GM12878 (cell line): ENCODE measurements at regions not wholly inside any gene's neighbourhood (a gene's known extent, or its start where the extent isn't known, plus 50 kb on each side); places are given as distances from the start of the nearest gene placed in this dataset.

Source experiments
- ATAC-seq: fragments of 200-7000 bp; cut with Tn5 transposase; 3 replicates; pipeline ENCODE4 v1.9.1; 2020; ENCODE audit warnings: mild to moderate bottlenecking, moderate library complexity
- BruUV-seq: library from RNA; stranded (reverse); fragments of 400-500 nt; replicated peaks from 2 replicates; lab custom pipeline; 2021; lab: Mats Ljungman, UMichigan
- CTCF ChIA-PET: fragments of 300-600 bp; sonication (Branson Sonifier 250); formaldehyde crosslinking; extraction: SDS; loops from one replicate; lab custom pipeline; 2021; ENCODE audit warnings: inconsistent platforms; lab: Yijun Ruan, JAX
- POLR2A ChIA-PET: fragments of 350-600 bp; formaldehyde crosslinking; extraction: SDS; loops from one replicate; lab custom pipeline; 2021; ENCODE audit warnings: inconsistent platforms; lab: Charles Lee
- RAD21 ChIA-PET: fragments of 300-600 bp; sonication (Branson Sonifier 250); formaldehyde crosslinking; loops from one replicate; lab custom pipeline; 2023; ENCODE audit warnings: antibody characterized with exemption; ENCODE audit not compliant: unreplicated experiment; lab: Charles Lee
- SMC1A ChIA-PET: fragments of 300-600 bp; sonication (Branson Sonifier 250); formaldehyde crosslinking; loops from one replicate; lab custom pipeline; 2023; ENCODE audit not compliant: unreplicated experiment, uncharacterized antibody; lab: Charles Lee
- DNase-seq: peaks from one replicate; pipeline ENCODE4 v3.0.0-alpha.2; 2011; ENCODE audit warnings: low read depth, low spot score
- FAIRE-seq: peaks from 3 replicates; lab custom pipeline; 2011; peaks lifted over from hg19 to GRCh38; lab: Jason Lieb, UNC
- H2AFZ ChIP-seq: 2 replicates; pipeline ENCODE4 v1.6.0; 2011; ENCODE audit warnings: low read depth, low read length, control low read depth; ENCODE audit not compliant: control insufficient read depth
- H3K27ac ChIP-seq: 2 replicates; pipeline ENCODE4 v1.5.1; 2011; ENCODE audit warnings: control low read depth; ENCODE audit not compliant: control insufficient read depth, insufficient read depth
- H3K27me3 ChIP-seq, 2 experiments: replicated peaks in 1 of 2; 2 replicates each; pipeline versions ENCODE4 v1.6.0 to v1.6.1; 2011; ENCODE audit warnings: low read length in 1 of 2; ENCODE audit not compliant: control insufficient read depth in 2 of 2, insufficient read depth in 2 of 2
- H3K36me3 ChIP-seq, 2 experiments: 2 replicates each; pipeline ENCODE4 v1.5.1; 2011; ENCODE audit warnings: low read length in 1 of 2; ENCODE audit not compliant: control insufficient read depth in 2 of 2, insufficient read depth in 2 of 2
- H3K4me1 ChIP-seq: 2 replicates; pipeline ENCODE4 v1.6.1; 2011; ENCODE audit warnings: mild to moderate bottlenecking, low read length, moderate library complexity, mixed read lengths; ENCODE audit not compliant: control insufficient read depth, insufficient read depth
- H3K4me2 ChIP-seq: 2 replicates; pipeline ENCODE4 v1.6.0; 2011; ENCODE audit warnings: control low read depth; ENCODE audit not compliant: control insufficient read depth, insufficient read depth
- H3K4me3 ChIP-seq: fragments of 200-600 bp; sonication (generic); 2 replicates; pipeline ENCODE4 v1.5.1; 2016
- H3K79me2 ChIP-seq: 2 replicates; pipeline ENCODE4 v1.6.0; 2011; ENCODE audit warnings: low read length; ENCODE audit not compliant: control insufficient read depth, insufficient read depth
- H3K9ac ChIP-seq: 2 replicates; pipeline ENCODE4 v1.8.0; 2011; ENCODE audit warnings: low read length, control low read depth, mixed read lengths; ENCODE audit not compliant: control insufficient read depth, insufficient read depth
- H3K9me3 ChIP-seq: replicated peaks from 3 replicates; pipeline ENCODE4 v1.5.1; 2011; ENCODE audit warnings: mild to moderate bottlenecking, low read length; ENCODE audit not compliant: control insufficient read depth, insufficient read depth
- H4K20me1 ChIP-seq: 2 replicates; pipeline ENCODE4 v1.6.0; 2011; ENCODE audit not compliant: control insufficient read depth, insufficient read depth
- BCL11A ChIP-seq: IDR thresholded peaks from 2 replicates; pipeline ENCODE4 v1.6.1; 2011; ENCODE audit warnings: low read depth, low read length
- BMI1 ChIP-seq: fragments of 450-650 bp; IDR thresholded peaks from 2 replicates; pipeline ENCODE4 v1.6.1; 2016; ENCODE audit warnings: mild to moderate bottlenecking, moderate library complexity, borderline replicate concordance
- CBX5 ChIP-seq: sonication (generic); IDR thresholded peaks from 2 replicates; pipeline ENCODE4 v1.6.1; 2016; ENCODE audit warnings: low read depth, moderate library complexity, mild to moderate bottlenecking, inconsistent platforms
- CEBPB ChIP-seq, 2 experiments: fragments of 150-350 bp in 1 of 2; IDR thresholded peaks; 2 replicates each; pipeline ENCODE4 v1.6.1; 2012 to 2014; ENCODE audit warnings: low read depth in 2 of 2, low read length in 2 of 2, borderline replicate concordance in 1 of 2, inconsistent platforms in 1 of 2
- CREM ChIP-seq: IDR thresholded peaks from 2 replicates; pipeline ENCODE4 v1.6.1; 2014; ENCODE audit warnings: antibody characterized with exemption, low read depth
- FOS ChIP-seq: IDR thresholded peaks from 3 replicates; pipeline ENCODE4 v1.6.1; 2011; ENCODE audit warnings: borderline replicate concordance; ENCODE audit not compliant: insufficient read length; ENCODE audit errors: extremely low read depth
- GATAD2B ChIP-seq: fragments of 450-650 bp; conservative IDR thresholded peaks from 2 replicates; pipeline ENCODE4 v1.6.1; 2017; ENCODE audit warnings: low read depth, mild to moderate bottlenecking, moderate library complexity
- MTA2 ChIP-seq: fragments of 450-650 bp; IDR thresholded peaks from 2 replicates; pipeline ENCODE4 v1.6.1; 2016; ENCODE audit warnings: low read depth, mild to moderate bottlenecking, moderate library complexity
- MYC ChIP-seq: IDR thresholded peaks from 2 replicates; pipeline ENCODE4 v1.6.1; 2011; ENCODE audit warnings: mild to moderate bottlenecking, low read length, moderate library complexity, inconsistent platforms; ENCODE audit not compliant: insufficient read depth, insufficient replicate concordance, insufficient read length, severe bottlenecking
- NFYA ChIP-seq: IDR thresholded peaks from 2 replicates; pipeline ENCODE4 v1.6.1; 2011; ENCODE audit warnings: low read depth, mild to moderate bottlenecking, low read length, improper control_type of control experiment, borderline replicate concordance
- NR2F1 ChIP-seq: fragments of 450-650 bp; conservative IDR thresholded peaks from 2 replicates; pipeline ENCODE4 v1.6.1; 2017; ENCODE audit warnings: mild to moderate bottlenecking
- RB1 ChIP-seq: fragments of 450-650 bp; formaldehyde crosslinking; IDR thresholded peaks from 2 replicates; pipeline ENCODE4 v1.6.1; 2017; ENCODE audit warnings: mild to moderate bottlenecking, borderline replicate concordance
- RBBP5 ChIP-seq: fragments of 200-600 bp; sonication (generic); conservative IDR thresholded peaks from 2 replicates; pipeline ENCODE4 v1.6.1; 2016
- RUNX3 ChIP-seq: IDR thresholded peaks from 2 replicates; pipeline ENCODE4 v1.6.1; 2012; ENCODE audit warnings: low read length, inconsistent platforms
- STAT3 ChIP-seq: IDR thresholded peaks from 2 replicates; pipeline ENCODE4 v1.6.1; 2011; ENCODE audit warnings: low read depth, low read length, improper control_type of control experiment
- TBL1XR1 ChIP-seq: IDR thresholded peaks from 2 replicates; pipeline ENCODE4 v1.6.1; 2012; ENCODE audit warnings: low read depth, low read length, improper control_type of control experiment
- ZBED1 ChIP-seq: IDR thresholded peaks from 2 replicates; pipeline ENCODE4 v1.6.1; 2016; ENCODE audit warnings: borderline replicate concordance
- WGBS: methylation state at CpG from one replicate; pipeline ENCODE4 v1.1.6; 2016; ENCODE audit warnings: low lambda C conversion rate; ENCODE audit not compliant: insufficient replicate concordance, insufficient coverage; ENCODE audit errors: missing lambda C conversion rate; 5-methylcytosine and 5-hydroxymethylcytosine counted together
- in situ Hi-C: fragments of 300-500 bp; cut with MboI; formaldehyde crosslinking; loops from 9 replicates; pipeline ENCODE4 v1.14.3; 2018; ENCODE audit warnings: mixed read lengths
- intact Hi-C: fragments of 100-400 bp; cut with micrococcal nuclease; formaldehyde crosslinking; loops from one replicate; pipeline ENCODE4 v1.14.2; 2022; ENCODE audit not compliant: unreplicated experiment
- TF ChIP-seq, protein P1 (sequence below): IDR thresholded peaks from 2 replicates; pipeline ENCODE4 v1.6.1; 2011; ENCODE audit warnings: mild to moderate bottlenecking, low read depth, low read length, moderate library complexity; ENCODE audit not compliant: insufficient replicate concordance

DNA sequence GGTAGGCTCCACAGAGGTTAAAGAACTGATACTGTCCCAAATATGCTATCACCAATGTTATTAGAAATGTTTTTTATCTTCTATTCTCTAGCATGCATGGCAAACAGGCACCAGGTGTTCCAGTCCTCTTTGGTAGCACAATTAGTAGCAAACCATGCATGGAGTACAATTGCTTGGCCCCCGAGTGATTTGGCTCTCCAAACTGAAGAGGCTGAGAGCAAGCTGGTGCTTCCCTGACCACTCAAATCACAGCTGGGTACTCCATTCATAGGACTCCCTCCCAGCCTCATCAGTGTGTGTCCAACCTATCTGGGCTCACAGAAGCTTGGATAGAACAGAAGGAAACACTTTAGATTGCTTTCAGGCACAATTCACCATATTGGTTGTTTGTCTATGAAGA lies 93.4 kb downstream of the DIO2 start (continued):
- TF ChIP-seq NFYA (no peak), GATAD2B (no peak), MYC (no peak), MTA2 (no peak), CREM (no peak), ZBED1 (no peak)

DNA sequence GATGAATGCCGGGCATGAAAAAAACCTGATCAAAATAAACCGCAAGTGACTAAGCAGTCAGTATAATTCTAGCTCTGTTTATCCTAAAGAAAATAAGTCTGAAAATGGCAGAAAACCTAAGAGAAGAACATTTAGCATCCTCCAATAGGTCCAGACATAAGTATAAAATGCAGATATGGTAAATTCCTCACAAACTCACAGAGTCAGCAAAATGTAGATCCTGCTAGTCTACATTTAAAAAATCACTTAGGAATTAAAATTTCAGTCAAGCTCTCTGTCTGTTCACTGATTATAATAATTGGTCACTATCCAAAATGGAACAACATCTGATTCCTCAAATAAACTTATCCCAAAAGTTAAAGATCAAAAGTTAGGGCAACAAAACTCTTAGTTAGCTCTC lies 95.1 kb downstream of the DIO2 start:
- no peak overlapping the region for H3K9ac ChIP-seq
- no peaks in the 10 kb centered on the region for H3K4me1 ChIP-seq
- no peaks in the 10 kb centered on the region for H3K9me3 ChIP-seq
- ChIA-PET SMC1A (no interaction called here), POLR2A (no interaction called here), RAD21 (no interaction called here), CTCF (no interaction called here)
- H3K4me2 ChIP-seq, result no peak overlapping the region
- WGBS, result 75% methylated on average over 2 of the region's 2 CpGs
- H3K27me3 ChIP-seq, result no peaks in the 10 kb centered on the region
- FAIRE-seq (no peak), ATAC-seq (no peak), DNase-seq (no peak)
- H4K20me1 ChIP-seq, result no peaks in the 10 kb centered on the region
- no peak for TF ChIP-seq CEBPB (IDR thresholded peaks at IDR 0.05; ENCODE audit: borderline replicate concordance in 1 of 2, low read depth in 2 of 2, low read length in 2 of 2)
- TF ChIP-seq TBL1XR1, result no peak
- TF ChIP-seq NR2F1, result no peak
- TF ChIP-seq, protein P1, sequence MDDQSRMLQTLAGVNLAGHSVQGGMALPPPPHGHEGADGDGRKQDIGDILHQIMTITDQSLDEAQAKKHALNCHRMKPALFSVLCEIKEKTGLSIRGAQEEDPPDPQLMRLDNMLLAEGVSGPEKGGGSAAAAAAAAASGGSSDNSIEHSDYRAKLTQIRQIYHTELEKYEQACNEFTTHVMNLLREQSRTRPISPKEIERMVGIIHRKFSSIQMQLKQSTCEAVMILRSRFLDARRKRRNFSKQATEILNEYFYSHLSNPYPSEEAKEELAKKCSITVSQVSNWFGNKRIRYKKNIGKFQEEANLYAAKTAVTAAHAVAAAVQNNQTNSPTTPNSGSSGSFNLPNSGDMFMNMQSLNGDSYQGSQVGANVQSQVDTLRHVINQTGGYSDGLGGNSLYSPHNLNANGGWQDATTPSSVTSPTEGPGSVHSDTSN, result no peak
- TF ChIP-seq RUNX3, result no peak
- no peak for TF ChIP-seq STAT3
- TF ChIP-seq RBBP5, result no peak
- TF ChIP-seq BCL11A, result no peak
- no peak for TF ChIP-seq RB1
- no peak for TF ChIP-seq BMI1
- no peak for TF ChIP-seq FOS
- TF ChIP-seq CBX5, result no peak
- H2AFZ ChIP-seq, result no peak overlapping the region
- no peaks in the 10 kb centered on the region for H3K36me3 ChIP-seq
- intact Hi-C loops (no loop called here), in situ Hi-C loops (no loop called here)
- no peak overlapping the region for H3K27ac ChIP-seq
- H3K79me2 ChIP-seq, result no peaks in the 10 kb centered on the region
- H3K4me3 ChIP-seq, result no peak overlapping the region
- no TSS peak for BruUV-seq
